Breast epithelium (tissue), 4 donors: ENCODE measurements at regions not wholly inside any gene's neighbourhood (a gene's known extent, or its start where the extent isn't known, plus 50 kb on each side); places are given as distances from the start of the nearest gene placed in this dataset.

Experiments
- DNase-seq, 2 donors: peaks; one replicate each; pipeline ENCODE4 v3.0.0-alpha.2; 2019; ENCODE audit warnings: low spot score in 2 of 2
- H3K27ac ChIP-seq, 2 donors: fragments of 200-600 bp; sonication (generic) in 1 of 2; one replicate each; pipeline ENCODE4 v1.5.1; 2016 to 2019; ENCODE audit warnings: mild to moderate bottlenecking in 1 of 2
- H3K27me3 ChIP-seq, 2 donors: fragments of 200-600 bp; sonication (generic) in 1 of 2; one replicate each; pipeline versions ENCODE4 v1.5.1 to v1.6.0; 2017 to 2019; ENCODE audit warnings: control low read depth in 1 of 2, mild to moderate bottlenecking in 1 of 2
- H3K36me3 ChIP-seq: fragments of 200-600 bp; one replicate; pipeline ENCODE4 v1.5.1; 2019
- H3K4me1 ChIP-seq, 2 donors: fragments of 200-600 bp; sonication (generic); one replicate each; pipeline ENCODE4 v1.5.1; 2016 to 2019; ENCODE audit warnings: control low read depth in 1 of 2
- H3K4me3 ChIP-seq, 3 donors: fragments of 200-600 bp; sonication (generic); 1 replicate in 2 of 3; 2 replicates in 1 of 3; pipeline ENCODE4 v1.5.1; 2016 to 2019; ENCODE audit warnings: mild to moderate bottlenecking in 3 of 3, moderate library complexity in 2 of 3
- H3K9me3 ChIP-seq, 2 donors: fragments of 200-600 bp; sonication (generic) in 1 of 2; one replicate each; pipeline ENCODE4 v1.5.1; 2016 to 2019; ENCODE audit warnings: control low read depth in 1 of 2
- CTCF ChIP-seq, 3 donors: fragments of 450-650 bp; IDR thresholded peaks; one replicate each; pipeline ENCODE4 v1.5.1; 2016 to 2017; ENCODE audit warnings: antibody characterized with exemption in 3 of 3, mild to moderate bottlenecking in 3 of 3, moderate library complexity in 3 of 3
- POLR2A ChIP-seq: fragments of 450-650 bp; IDR thresholded peaks from one replicate; pipeline ENCODE4 v1.6.1; 2016; ENCODE audit warnings: antibody characterized with exemption, mild to moderate bottlenecking, moderate library complexity
- POLR2AphosphoS5 ChIP-seq, 3 donors: sonication (generic); formaldehyde crosslinking; IDR thresholded peaks; one replicate each; pipeline ENCODE4 v1.6.1; 2017; ENCODE audit warnings: antibody characterized with exemption in 3 of 3
- intact Hi-C: fragments of 100-400 bp; cut with DNase I; formaldehyde crosslinking; loops from one replicate; pipeline ENCODE4 v1.15.1; 2023; ENCODE audit warnings: low total_unique reads

DNA sequence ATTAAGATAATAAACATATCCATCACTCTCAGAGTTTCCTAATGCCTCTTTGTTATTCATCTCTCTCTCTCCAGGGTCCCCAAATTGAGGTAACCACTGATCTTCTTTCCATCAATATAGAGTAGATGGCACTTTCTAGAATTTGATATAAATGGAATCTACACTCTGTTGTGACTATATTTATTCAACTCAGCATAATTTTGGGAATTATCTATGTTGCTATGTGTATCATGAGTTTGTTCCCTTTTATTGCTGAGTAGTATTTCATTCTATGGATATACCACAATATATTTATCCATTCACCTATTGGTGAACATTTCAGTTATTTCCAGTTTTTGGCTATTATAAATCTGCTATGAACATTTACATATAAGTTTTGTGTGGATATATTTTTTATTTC lies 230.7 kb downstream of the HLX start:
- intact Hi-C loops: no loop called here
- Histone ChIP-seq H3K4me3 (no peak overlapping the region), H3K27me3 (no peaks in the 10 kb centered on the region), H3K4me1 (no peaks in the 10 kb centered on the region), H3K36me3 (no peaks in the 10 kb centered on the region), H3K27ac (no peak overlapping the region), H3K9me3 (no peaks in the 10 kb centered on the region)
- no peak for TF ChIP-seq POLR2A
- no peak for TF ChIP-seq CTCF (IDR thresholded peaks at IDR 0.05)
- no peak for TF ChIP-seq POLR2AphosphoS5 (IDR thresholded peaks at IDR 0.05)
- DNase-seq: no peak

GRCh38 chr1:221117133-221117532 lies 237.9 kb downstream of the HLX start:
- H3K36me3 ChIP-seq: no peaks in the 10 kb centered on the region
- no peak overlapping the region for H3K4me3 ChIP-seq
- TF ChIP-seq POLR2AphosphoS5 (IDR thresholded peaks at IDR 0.05): no peak
- TF ChIP-seq CTCF (IDR thresholded peaks at IDR 0.05): no peak
- TF ChIP-seq POLR2A: no peak
- DNase-seq: no peak
- peaks cover 0 to 8% of the 10 kb centered on the region in 2 donors for H3K9me3 ChIP-seq
- no peak overlapping the region for H3K27ac ChIP-seq
- no peaks in the 10 kb centered on the region for H3K27me3 ChIP-seq
- intact Hi-C loops: no loop called here
- no peaks in the 10 kb centered on the region for H3K4me1 ChIP-seq

DNA sequence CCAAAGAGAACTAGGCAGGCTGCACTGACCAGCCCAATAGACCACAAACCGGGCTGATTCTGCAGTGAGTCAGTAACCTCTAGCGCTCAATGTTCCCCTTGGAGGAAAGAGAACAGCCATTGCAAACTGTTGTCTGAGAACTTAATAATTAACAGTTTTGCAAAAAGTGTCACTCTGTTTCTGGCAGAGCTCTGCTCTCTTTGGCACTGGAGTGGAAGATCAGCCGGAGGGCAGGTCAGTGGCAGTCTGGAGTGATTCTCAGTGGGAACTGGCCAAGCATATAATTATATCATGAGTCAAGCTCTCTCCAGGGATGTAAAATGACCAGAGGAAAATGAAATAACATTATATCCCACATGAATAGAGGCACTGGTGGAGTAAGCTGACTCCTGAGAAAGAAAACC lies 238.3 kb downstream of the HLX start:
- peaks cover 0 to 8% of the 10 kb centered on the region in 2 donors for H3K9me3 ChIP-seq
- no peak overlapping the region for H3K4me3 ChIP-seq
- H3K4me1 ChIP-seq: no peaks in the 10 kb centered on the region
- TF ChIP-seq CTCF (IDR thresholded peaks at IDR 0.05) (no peak), POLR2A (no peak), POLR2AphosphoS5 (IDR thresholded peaks at IDR 0.05) (no peak)
- H3K27me3 ChIP-seq: no peaks in the 10 kb centered on the region
- no peak overlapping the region for H3K27ac ChIP-seq
- DNase-seq: no peak
- intact Hi-C loops: no loop called here
- no peaks in the 10 kb centered on the region for H3K36me3 ChIP-seq

GRCh38 chr1:221118176-221118937 lies 239.1 kb downstream of the HLX start:
- H3K9me3 ChIP-seq: peaks cover 0 to 8% of the 10 kb centered on the region in 2 donors
- H3K4me3 ChIP-seq: no peak overlapping the region
- no peaks in the 10 kb centered on the region for H3K27me3 ChIP-seq
- intact Hi-C loops: no loop called here
- TF ChIP-seq POLR2AphosphoS5 (IDR thresholded peaks at IDR 0.05): no peak
- TF ChIP-seq POLR2A: no peak
- TF ChIP-seq CTCF (IDR thresholded peaks at IDR 0.05): no peak
- H3K36me3 ChIP-seq: no peaks in the 10 kb centered on the region
- H3K27ac ChIP-seq: no peak overlapping the region
- no peaks in the 10 kb centered on the region for H3K4me1 ChIP-seq
- no peak for DNase-seq

DNA sequence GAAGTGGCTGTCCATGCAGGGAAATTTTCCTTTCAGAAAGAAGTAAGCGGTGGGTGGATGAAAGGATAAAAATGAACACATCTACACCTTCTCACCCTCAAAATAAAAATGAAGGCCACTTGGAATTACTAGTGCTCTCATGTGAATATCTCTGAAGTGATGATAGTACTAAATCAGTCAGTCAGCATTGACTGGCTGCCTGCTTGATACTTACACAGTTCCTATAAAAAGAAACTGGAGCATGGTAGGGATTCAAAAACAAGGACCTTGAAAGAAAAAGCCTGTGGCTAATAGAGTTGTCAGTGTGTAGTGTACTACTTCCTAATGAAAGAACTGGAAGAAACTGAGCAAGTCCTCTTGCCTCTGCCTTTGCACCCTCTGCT lies 239.7 kb downstream of the HLX start:
- Histone ChIP-seq H3K27ac (no peak overlapping the region), H3K27me3 (no peaks in the 10 kb centered on the region), H3K4me1 (no peaks in the 10 kb centered on the region), H3K36me3 (no peaks in the 10 kb centered on the region), H3K4me3 (no peak overlapping the region), H3K9me3 (peaks cover 0 to 8% of the 10 kb centered on the region in 2 donors)
- DNase-seq: no peak
- no peak for TF ChIP-seq POLR2A
- no peak for TF ChIP-seq POLR2AphosphoS5 (IDR thresholded peaks at IDR 0.05)
- no peak for TF ChIP-seq CTCF (IDR thresholded peaks at IDR 0.05)
- intact Hi-C loops: no loop called here
